PC-3 (cell line): ENCODE measurements at regions not wholly inside any gene's neighbourhood (a gene's known extent, or its start where the extent isn't known, plus 50 kb on each side); places are given as distances from the start of the nearest gene placed in this dataset.
"Not testable (repeated sequence)": the region's sequence is repeated elsewhere in the genome, so short reads cannot be mapped to it uniquely, and the experiment has no call there.

Experiments used
- ATAC-seq: fragments of 200-7000 bp; cut with Tn5 transposase; 2 replicates; pipeline ENCODE4 v1.9.1; 2020; ENCODE audit warnings: mild to moderate bottlenecking, moderate library complexity
- BruUV-seq: library from RNA; stranded (reverse); fragments of 400-500 nt; replicated peaks from 2 replicates; lab custom pipeline; 2021; lab: Mats Ljungman, UMichigan
- CTCF ChIA-PET: fragments of 300-600 bp; sonication (Branson Sonifier 250); formaldehyde crosslinking; loops from one replicate; lab custom pipeline; 2022; ENCODE audit warnings: antibody characterized with exemption; lab: Charles Lee
- POLR2A ChIA-PET: fragments of 300-600 bp; sonication (Branson Sonifier 250); formaldehyde crosslinking; loops from one replicate; lab custom pipeline; 2022; ENCODE audit warnings: antibody characterized with exemption; ENCODE audit not compliant: unreplicated experiment; lab: Charles Lee
- DNase-seq: peaks from one replicate; pipeline ENCODE4 v3.0.0-alpha.2; 2015
- H2AFZ ChIP-seq: fragments of 300-600 bp; sonication (generic); 2 replicates; pipeline ENCODE4 v1.6.0; 2016; ENCODE audit warnings: antibody characterized with exemption, low read length
- H3F3A ChIP-seq: fragments of 300-600 bp; sonication (generic); one replicate; pipeline ENCODE4 v1.6.0; 2017; ENCODE audit warnings: antibody characterized with exemption, low read length, control low read depth, mild to moderate bottlenecking; ENCODE audit not compliant: unreplicated experiment
- H3K27ac ChIP-seq: fragments of 300-600 bp; sonication (generic); 2 replicates; pipeline ENCODE4 v1.5.1; 2016; ENCODE audit warnings: mild to moderate bottlenecking, low read length
- H3K27me3 ChIP-seq: fragments of 300-600 bp; sonication (generic); 2 replicates; pipeline ENCODE4 v1.6.1; 2016; ENCODE audit warnings: low read length, mixed read lengths
- H3K36me3 ChIP-seq: fragments of 300-600 bp; sonication (generic); 2 replicates; pipeline ENCODE4 v1.6.1; 2016; ENCODE audit warnings: low read depth, mixed run types, low read length, mixed read lengths
- H3K4me1 ChIP-seq: fragments of 300-600 bp; sonication (generic); 2 replicates; pipeline ENCODE4 v1.5.1; 2016; ENCODE audit warnings: low read length; ENCODE audit not compliant: insufficient read depth
- H3K4me2 ChIP-seq: fragments of 300-600 bp; sonication (generic); 2 replicates; pipeline ENCODE4 v1.6.0; 2016; ENCODE audit warnings: low read length
- H3K4me3 ChIP-seq: fragments of 300-600 bp; sonication (generic); 2 replicates; pipeline ENCODE4 v1.5.1; 2016; ENCODE audit warnings: mild to moderate bottlenecking, low read length, mixed read lengths
- H3K79me2 ChIP-seq: fragments of 300-600 bp; sonication (generic); 2 replicates; pipeline ENCODE4 v1.6.1; 2017; ENCODE audit warnings: low read length, mixed read lengths
- H3K9ac ChIP-seq: fragments of 300-600 bp; sonication (generic); 2 replicates; pipeline ENCODE4 v1.6.0; 2016; ENCODE audit warnings: mild to moderate bottlenecking, low read length
- H3K9me2 ChIP-seq: fragments of 300-600 bp; sonication (generic); replicated peaks from 2 replicates; pipeline ENCODE4 v1.6.1; 2016; ENCODE audit warnings: mixed run types, low read length, mixed read lengths
- H3K9me3 ChIP-seq: fragments of 300-600 bp; sonication (generic); 2 replicates; pipeline ENCODE4 v1.6.1; 2016; ENCODE audit warnings: low read length, mixed read lengths
- H4K20me1 ChIP-seq: fragments of 300-600 bp; sonication (generic); 2 replicates; pipeline ENCODE4 v1.6.1; 2016; ENCODE audit warnings: low read length, mixed read lengths
- CTCF ChIP-seq: fragments of 300-600 bp; sonication (generic); conservative IDR thresholded peaks from 2 replicates; pipeline ENCODE4 v1.5.1; 2017; ENCODE audit warnings: antibody characterized with exemption, low read depth, mild to moderate bottlenecking, low read length
- EZH2 ChIP-seq: fragments of 300-600 bp; sonication (generic); IDR thresholded peaks from one replicate; pipeline ENCODE4 v1.6.1; 2017; ENCODE audit warnings: antibody characterized with exemption, mild to moderate bottlenecking, low read length; ENCODE audit not compliant: unreplicated experiment
- EZH2phosphoT487 ChIP-seq: fragments of 300-600 bp; sonication (generic); IDR thresholded peaks from 2 replicates; pipeline ENCODE4 v1.6.1; 2018; ENCODE audit warnings: mild to moderate bottlenecking, antibody characterized with exemption, low read length, borderline replicate concordance
- intact Hi-C: fragments of 100-400 bp; cut with micrococcal nuclease; formaldehyde crosslinking; loops from 2 replicates; pipeline ENCODE4 v1.9.0; 2023

DNA sequence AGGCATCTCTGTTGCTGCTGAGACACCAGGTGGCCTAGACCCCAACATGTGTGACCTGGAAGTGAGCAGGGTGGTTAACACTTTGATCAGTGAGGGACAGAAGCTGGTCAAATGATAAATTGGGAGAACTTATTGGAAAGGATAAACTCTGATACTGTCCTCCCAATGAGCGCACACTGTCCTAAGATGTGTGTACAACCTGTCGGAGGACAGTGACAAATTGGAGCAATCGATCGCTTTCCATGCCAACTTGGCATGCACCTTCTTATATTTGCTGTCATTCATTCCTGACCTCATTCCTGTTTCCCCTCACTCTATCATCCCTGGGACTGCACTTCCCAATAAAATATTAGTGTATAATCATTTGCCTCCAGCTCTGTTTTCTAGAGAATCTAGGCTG, 198.7 kb upstream of the PROK2 start:
- no peak overlapping the region for H2AFZ ChIP-seq
- no peaks in the 10 kb centered on the region for H3K9me2 ChIP-seq
- no peaks in the 10 kb centered on the region for H3K79me2 ChIP-seq
- BruUV-seq = no TSS peak
- TF ChIP-seq CTCF (no peak), EZH2phosphoT487 (no peak), EZH2 (no peak)
- H3K4me3 ChIP-seq = no peak overlapping the region
- DNase-seq = no peak
- no peaks in the 10 kb centered on the region for H3F3A ChIP-seq
- peaks cover 7% of the 10 kb centered on the region for H3K27me3 ChIP-seq
- no peak overlapping the region for H3K27ac ChIP-seq
- intact Hi-C loops = no loop called here
- no peaks in the 10 kb centered on the region for H4K20me1 ChIP-seq
- H3K9ac ChIP-seq = no peak overlapping the region
- POLR2A ChIA-PET = no interaction called here
- peaks cover 11% of the 10 kb centered on the region for H3K4me1 ChIP-seq
- CTCF ChIA-PET = interaction anchor here (0.6 kb wide), 1 partner anchor 839 kb away, joined by 3 read pairs; no protein-coding TSS in a partner anchor
- ATAC-seq = no peak
- H3K36me3 ChIP-seq = no peaks in the 10 kb centered on the region
- H3K4me2 ChIP-seq = no peak overlapping the region
- H3K9me3 ChIP-seq = no peaks in the 10 kb centered on the region

GRCh38 chr3:71982506-71983258, 197.7 kb upstream of the PROK2 start:
- peaks cover 11% of the 10 kb centered on the region for H3K4me1 ChIP-seq
- H2AFZ ChIP-seq, H3K9ac ChIP-seq, H3F3A ChIP-seq, H3K4me3 ChIP-seq, H3K9me2 ChIP-seq, POLR2A ChIA-PET, BruUV-seq, H3K9me3 ChIP-seq, H4K20me1 ChIP-seq, H3K36me3 ChIP-seq, intact Hi-C loops, CTCF ChIA-PET, H3K79me2 ChIP-seq, ATAC-seq: not testable (repeated sequence)
- DNase-seq = peak; percentile 90
- 0 out of 2 replicates have a peak overlapping the region, but pooled peaks have one; percentile 28 for H3K4me2 ChIP-seq
- peaks cover 17% of the 10 kb centered on the region for H3K27me3 ChIP-seq
- peak overlapping the region; percentile 41 for H3K27ac ChIP-seq

GRCh38 chr3:71979175-71979574, 194.2 kb upstream of the PROK2 start:
- H3K4me3 ChIP-seq = no peak overlapping the region
- no peak overlapping the region for H3K4me2 ChIP-seq
- H3K27ac ChIP-seq = no peak overlapping the region
- no peaks in the 10 kb centered on the region for H3K36me3 ChIP-seq
- intact Hi-C loops = no loop called here
- no peak for ATAC-seq
- H4K20me1 ChIP-seq = no peaks in the 10 kb centered on the region
- H3K79me2 ChIP-seq = no peaks in the 10 kb centered on the region
- no peak overlapping the region for H2AFZ ChIP-seq
- no peak for DNase-seq
- BruUV-seq = no TSS peak
- ChIA-PET CTCF (no interaction called here), POLR2A (no interaction called here)
- TF ChIP-seq EZH2phosphoT487 (no peak), CTCF (no peak), EZH2 (no peak)
- H3F3A ChIP-seq = no peaks in the 10 kb centered on the region
- peaks cover 11% of the 10 kb centered on the region for H3K4me1 ChIP-seq
- H3K9me2 ChIP-seq = no peaks in the 10 kb centered on the region
- no peaks in the 10 kb centered on the region for H3K9me3 ChIP-seq
- peaks cover 42% of the 10 kb centered on the region for H3K27me3 ChIP-seq
- H3K9ac ChIP-seq = no peak overlapping the region
